HG02870 (cell line): ENCODE measurements at regions not wholly inside any gene's neighbourhood (a gene's known extent, or its start where the extent isn't known, plus 50 kb on each side); places are given as distances from the start of the nearest gene placed in this dataset.
"Not testable (repeated sequence)": the region's sequence is repeated elsewhere in the genome, so short reads cannot be mapped to it uniquely, and the experiment has no call there.

ENCODE experiments used
- ATAC-seq: cut with Tn5 transposase; IDR thresholded peaks from one replicate; pipeline ENCODE4 v1.9.1; 2021; ENCODE audit warnings: mild to moderate bottlenecking, moderate library complexity; ENCODE audit not compliant: unreplicated experiment

DNA sequence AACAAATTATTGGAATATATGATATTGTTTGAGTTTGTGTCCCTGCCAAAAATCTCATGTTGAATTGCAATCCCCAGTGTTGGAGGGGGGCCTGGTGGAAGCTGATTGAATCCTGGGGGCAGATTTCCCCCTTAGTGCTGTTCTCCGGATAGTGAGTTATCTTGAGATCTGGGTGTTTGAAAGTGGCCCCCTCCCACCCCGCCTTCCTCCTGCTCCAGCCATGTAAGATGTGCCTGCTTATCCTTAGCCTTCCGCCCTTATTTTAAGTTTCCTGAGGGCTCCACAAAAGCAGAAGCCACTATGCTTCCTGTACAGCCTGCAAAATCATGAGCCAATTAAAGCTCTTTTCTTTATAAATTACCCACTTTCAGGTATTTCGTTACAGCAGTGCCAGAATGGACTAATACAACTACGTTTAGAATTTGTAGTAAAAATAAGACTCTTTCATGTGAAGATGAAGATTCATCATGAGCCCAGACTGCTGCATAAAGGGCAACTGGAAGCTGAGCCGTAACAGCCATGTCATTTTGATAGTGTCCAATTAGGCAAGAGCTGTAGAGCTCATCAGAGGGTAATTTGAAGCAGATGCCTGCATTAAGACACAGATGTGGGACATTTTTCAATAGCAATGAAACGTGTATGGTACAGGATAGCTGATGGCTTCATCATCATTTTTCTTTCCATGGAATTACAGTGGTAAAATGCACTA is 1007.2 kb downstream of the REEP3 start:
- ATAC-seq, result no peak

DNA sequence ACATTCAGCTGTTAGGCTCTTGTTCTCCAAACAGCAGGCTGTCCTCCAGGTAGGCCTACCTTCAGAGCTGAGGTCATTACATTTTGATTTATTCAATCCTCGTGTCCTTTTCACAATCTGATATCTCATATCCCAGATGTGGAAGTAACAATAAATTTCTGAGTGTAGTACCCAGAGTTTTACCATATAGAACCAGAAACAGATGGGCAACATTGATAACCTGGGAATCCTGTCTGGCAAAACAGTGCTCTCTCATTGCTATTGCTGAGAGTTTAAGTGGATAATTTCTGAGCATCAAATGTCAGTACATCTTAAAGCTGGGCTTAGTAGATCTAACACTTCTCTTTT is 1007.8 kb downstream of the REEP3 start:
- ATAC-seq, result no peak

DNA sequence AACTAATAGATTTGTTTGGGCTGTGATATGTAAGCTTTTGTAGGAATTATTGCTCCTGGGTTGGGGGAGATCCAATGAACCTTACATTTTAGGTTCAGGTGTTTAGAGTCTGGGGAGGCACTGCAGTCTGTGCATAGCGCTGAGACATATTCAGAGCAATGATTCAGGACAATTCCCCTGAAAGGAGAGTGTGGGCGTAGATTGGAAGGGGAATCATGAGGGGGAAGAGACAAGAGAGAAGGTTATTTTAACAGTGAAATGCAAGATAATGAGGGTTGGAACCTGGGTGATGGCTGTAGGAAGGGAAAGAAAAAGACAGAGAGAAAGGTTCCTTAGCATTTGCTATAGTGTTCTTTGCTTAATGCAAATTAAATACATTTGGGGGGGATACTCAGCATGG is 1013.4 kb downstream of the REEP3 start:
- ATAC-seq, result no peak

DNA sequence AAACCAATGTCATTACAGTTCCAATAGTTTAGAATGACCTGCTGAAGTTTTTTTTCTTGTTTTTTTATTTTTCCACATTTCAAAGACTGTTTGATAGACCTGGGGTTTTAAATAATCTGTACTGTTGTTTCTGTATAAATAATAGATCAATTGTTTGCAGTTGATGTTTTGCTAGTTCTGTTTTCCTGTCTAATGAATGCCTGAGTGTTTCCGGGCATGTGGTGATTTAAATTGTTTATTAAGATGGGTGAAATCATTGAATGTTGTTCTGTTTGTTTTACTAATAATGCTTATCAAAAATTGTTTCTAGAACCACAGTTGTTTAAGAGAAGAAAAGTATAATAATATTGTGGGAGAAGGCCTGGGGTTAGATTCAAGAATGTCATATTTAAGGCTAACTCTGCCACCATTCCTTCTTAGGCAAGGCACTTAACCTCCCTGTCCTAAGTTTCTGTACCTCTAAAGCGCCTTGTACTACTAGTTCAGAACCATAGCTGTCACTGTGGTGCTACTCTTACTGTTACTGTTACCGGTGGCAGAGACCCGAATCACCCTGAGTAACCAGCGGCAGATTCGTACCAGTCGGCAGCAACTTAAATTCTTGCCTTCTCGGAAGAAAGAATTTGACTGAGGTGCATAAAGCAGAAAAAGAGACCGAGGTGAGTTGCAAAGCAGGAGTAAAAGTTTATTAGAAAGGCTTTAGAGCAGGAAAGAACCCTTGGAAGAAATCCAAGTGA is 1014.1 kb downstream of the REEP3 start:
- no peak for ATAC-seq

GRCh38 chr10:64537112-64537511 is 1015.9 kb downstream of the REEP3 start:
- no peak for ATAC-seq

DNA sequence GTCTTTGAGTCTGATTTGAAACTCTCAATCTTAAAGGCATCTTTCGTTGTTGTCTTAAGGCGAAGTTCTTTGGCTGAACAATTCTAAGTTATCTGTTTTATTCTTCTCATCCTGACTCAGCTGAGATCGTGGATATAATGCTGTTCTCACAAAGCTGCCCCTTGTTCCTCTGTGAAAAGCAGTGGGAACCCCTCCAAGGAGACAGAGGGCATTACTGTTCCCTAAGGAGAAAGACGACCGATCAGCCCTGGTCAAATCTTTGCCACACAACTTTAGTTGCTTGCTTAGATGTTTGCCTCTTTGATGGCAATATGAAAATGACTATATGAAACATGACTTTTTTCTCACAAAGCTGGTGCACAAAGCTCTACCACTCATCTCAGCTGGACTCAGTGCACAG is 1016.7 kb downstream of the REEP3 start:
- ATAC-seq, result no peak

- ATAC-seq, result no peak
These were observed 1024.9 kb downstream of the REEP3 start for GRCh38 chr10:64546073-64546472.

GRCh38 chr10:64547168-64547567 is 1026.0 kb downstream of the REEP3 start:
- ATAC-seq, result no peak

DNA sequence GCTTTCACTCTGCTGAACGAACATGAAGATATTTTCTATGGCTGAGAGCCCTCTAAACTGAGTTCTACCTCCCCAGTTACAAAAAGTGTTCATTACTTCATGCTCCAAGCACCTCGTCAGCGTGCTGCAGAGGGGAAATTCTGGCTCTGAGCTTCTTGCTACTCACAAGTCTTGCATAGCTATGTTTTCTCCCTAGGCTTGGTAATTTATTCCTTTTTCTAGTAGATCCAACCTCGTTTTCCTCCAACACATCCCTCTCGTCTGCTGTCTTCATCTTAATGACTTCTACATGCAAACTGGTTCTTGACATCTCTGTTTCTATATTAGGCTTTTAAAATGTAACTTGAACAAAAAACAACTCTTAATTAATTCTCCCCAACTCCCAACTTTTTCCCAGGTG is 1034.5 kb downstream of the REEP3 start:
- no peak for ATAC-seq

DNA sequence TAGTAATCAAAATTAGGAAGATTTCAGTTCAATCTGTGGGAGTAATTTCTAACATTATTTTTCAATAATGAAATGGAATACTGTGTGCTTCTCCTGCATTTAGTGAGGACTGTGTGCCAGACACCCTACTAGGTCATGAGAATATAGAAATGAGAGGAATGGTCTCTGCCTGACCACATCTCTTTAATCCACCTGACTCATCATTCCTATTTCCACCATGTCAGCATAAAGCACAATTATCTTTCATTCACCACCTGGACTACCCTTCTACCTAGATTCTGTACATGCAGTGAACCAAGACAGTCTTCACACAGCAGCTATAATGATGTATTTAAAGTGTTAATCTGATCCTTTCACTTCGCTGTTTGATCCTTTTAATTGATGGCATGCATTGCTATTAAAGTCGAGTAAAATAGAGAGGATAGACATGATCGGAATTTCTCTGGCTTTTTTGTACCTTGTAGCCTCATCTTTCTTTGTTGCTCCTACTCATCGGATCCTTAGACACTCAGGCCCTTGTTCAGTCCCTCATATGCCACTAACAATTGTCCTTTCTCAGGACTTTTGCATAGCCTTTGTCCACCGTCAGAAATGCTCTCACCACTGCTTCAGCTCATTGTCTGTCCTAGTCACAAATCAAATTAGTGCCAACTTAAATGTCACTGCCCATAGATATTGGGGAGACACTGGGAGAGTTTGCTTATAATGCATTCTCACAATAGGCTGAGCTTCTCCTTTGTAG is 1037.1 kb downstream of the REEP3 start:
- ATAC-seq, result no peak

- ATAC-seq, result no peak
These were observed 1049.9 kb downstream of the REEP3 start for GRCh38 chr10:64571056-64571455.

DNA sequence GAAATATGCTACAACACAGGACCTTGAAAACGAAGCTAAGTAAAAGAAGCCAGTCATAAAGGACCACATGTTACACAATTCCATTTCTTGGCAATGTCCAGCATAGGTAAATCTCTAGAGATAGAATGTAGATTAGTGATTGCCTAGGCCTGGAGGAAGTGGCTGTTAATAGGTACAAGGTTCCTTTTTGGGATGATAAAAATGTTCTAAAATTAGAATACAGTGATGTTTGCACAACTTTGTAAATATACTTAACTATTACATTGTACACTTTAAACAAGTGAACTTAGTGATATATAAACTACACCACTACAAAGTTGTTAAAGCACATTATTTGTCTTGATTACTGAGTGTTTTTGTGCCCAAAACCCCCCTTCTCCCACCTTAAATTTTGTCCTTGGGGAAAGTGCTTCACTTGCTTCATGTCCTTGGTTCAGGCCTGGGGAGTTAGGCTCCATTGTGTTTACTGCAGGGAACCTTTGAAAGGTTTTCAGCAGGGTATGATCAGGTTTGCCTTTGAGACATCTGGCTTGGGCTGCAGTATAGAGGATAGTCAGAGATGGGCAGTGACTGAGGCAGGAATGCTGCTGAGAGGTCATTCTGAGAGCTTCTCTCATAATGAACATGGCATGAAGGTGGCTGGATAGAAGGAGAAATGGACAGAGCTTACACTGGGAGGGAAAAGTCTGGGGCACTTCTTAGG is 1052.6 kb downstream of the REEP3 start:
- no peak for ATAC-seq

DNA sequence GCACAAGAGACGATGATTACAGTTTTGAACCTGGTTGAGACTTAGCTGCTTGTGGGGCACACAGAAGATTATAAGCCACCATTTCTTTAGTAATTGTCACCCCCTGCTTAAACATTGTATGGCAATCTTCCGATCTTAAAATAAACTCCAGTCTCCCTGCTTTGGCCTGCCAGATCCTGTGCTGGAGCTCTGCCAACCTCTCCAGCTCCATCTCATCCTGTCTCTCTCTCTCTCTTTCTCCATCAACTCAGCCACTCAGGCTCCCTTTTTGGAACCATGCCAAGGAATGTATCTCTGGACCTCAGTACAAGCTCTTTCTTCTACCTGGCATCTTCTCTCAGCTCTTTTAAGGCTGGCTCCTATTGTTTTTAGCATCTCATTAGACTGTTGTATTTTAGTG is 1053.2 kb downstream of the REEP3 start:
- no peak for ATAC-seq

DNA sequence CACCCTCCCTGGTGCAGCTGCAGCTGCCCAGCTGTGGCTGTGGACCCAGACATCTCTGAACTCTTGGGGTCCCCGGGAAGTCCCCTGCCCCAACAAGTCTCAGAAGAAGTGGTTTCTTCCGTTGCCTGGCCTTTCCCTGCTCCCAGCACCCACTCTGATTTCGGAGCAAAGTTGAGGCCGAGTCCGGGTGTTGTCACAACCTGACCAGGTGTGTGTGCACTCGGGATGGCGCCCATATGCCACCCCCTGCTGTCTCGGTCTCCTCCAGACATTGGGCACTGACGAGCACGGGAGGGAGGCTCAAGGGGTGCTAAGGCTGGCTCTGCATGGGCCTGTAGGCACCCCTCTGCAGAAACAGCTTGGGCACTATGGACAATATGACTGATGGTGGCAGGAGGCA is 1055.3 kb downstream of the REEP3 start:
- no peak for ATAC-seq

DNA sequence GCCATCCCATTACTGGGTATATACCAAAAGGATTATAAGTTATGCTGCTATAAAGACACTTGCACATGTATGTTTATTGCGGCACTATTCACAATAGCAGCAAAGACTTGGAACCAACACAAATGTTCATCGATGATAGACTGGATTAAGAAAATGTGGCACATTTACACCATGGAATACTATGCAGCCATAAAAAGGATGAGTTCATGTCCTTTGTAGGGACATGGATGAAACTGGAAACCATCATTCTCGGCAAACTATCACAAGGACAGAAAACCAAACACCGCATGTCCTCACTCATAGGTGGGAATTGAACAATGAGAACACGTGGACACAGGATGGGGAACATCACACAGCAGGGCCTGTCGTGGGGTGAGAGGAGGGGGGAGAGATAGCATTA is 1057.6 kb downstream of the REEP3 start:
- ATAC-seq, result not testable (repeated sequence)

GRCh38 chr10:64586934-64587503 is 1065.8 kb downstream of the REEP3 start:
- ATAC-seq, result no peak

DNA sequence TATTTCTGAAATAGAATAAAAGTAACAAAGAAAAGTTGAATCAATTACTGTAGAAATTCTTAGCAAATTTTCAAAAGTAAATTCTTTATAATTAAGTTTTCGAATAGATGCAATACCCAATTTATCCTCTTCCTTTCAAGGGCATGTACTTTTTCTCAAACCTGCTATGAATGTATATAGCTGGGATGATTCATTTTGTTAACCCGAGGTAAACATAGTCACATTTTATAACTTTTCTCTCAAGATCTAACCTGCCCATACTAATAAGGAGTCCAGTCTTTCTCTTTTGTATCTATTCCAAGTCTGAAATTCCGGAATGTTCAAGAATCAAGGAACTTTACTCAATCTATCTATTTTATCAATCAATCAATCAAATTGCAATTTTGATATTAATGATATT is 1072.9 kb downstream of the REEP3 start:
- ATAC-seq, result no peak

- no peak for ATAC-seq
These were observed 1077.4 kb downstream of the REEP3 start for GRCh38 chr10:64598600-64598999.

DNA sequence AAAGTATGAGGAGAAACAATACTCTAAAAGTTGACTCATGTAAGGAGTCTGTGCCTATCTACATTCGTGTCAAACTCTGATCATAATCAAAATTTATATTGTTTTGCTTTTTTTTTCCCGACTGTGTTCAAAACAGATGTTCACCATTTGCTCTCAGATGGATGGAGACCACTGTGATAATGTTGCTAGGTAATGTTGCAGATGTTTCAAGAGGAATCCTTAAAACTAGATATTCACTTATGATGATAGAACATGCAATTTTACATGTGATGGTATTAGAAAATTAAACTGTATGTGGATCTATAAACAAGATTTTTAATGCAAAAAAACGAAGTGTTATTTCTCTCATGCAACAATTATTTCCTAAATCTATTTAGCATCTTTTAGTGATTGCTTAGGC is 1080.1 kb downstream of the REEP3 start:
- ATAC-seq, result no peak

DNA sequence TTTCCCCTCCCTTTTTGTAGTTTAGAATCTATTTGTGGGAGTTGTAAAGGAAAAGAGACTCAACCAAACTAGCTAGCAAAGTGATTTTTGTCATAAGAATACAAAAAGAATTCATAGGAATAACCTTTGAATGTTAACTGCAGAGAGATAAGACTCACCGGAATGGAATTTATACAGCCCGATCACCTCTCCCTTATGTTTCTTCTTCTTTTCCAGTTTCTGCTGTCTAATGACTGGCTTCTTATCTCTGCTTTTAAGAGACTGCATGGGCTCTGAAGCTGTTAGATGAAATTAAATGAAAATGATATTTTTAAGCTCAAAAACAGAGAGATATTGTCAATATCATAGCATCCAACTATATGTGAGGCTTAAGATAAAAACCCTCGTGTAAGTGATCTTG is 1095.9 kb downstream of the REEP3 start:
- ATAC-seq, result no peak

GRCh38 chr10:64619102-64619501 is 1097.9 kb downstream of the REEP3 start:
- ATAC-seq, result no peak
